ENCODE measurements at regions not wholly inside any gene's neighbourhood (a gene's known extent, or its start where the extent isn't known, plus 50 kb on each side); places are given as distances from the start of the nearest gene placed in this dataset.

DNA sequence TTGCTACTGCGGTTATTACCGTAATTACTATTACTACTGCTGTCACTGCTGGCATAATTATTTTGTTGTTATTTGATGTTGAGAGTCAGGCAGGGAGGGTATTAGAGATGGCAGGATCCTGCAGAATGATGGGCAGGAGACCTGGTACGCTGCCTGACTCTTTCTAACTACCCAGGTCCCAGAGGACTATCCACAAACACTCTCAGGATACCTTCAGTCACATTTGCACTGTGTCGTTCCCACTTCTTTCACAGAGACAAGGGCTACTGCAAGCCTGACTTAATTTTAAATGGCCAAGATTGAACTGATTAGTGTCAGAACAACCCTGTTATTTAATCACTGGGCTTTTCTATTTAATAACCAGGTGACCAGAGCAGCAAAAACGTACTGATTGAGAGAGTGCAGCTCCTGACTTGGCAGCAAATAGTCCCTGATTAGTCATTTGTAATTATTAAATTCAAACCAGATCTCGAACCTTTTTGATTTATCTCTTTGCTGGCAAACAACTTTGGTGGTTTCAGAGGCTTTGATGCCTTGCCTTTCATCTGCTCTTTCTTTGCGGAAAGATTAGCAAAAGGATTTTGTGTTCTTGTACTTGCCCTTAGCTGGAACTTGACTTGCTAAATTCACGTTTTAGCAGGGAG lies 88.8 kb upstream of the ARHGEF3 start:
- no peak for DNase-seq

DNA sequence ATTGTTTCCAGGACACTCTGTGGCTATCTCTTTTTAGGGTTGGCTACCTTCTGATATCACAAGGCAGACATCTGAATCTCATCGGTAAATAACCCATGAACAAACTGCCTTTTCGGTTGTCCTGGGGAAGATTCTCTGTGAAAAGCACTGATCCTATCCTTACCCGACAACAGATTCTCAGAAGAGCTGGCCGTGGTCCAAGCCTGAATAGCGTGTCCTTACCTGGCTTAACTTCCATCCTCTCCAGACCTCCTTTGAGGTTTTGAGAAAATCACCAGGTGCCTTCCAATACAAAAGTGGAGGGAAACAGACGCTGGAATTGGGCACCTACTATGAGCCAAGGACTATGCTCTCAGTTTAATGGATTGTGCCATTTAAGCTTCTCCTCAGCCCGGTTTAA lies 87.4 kb upstream of the ARHGEF3 start:
- DNase-seq = no peak

GRCh38 chr3:56887402-56888025 lies 85.8 kb upstream of the ARHGEF3 start:
- no peak for DNase-seq

DNA sequence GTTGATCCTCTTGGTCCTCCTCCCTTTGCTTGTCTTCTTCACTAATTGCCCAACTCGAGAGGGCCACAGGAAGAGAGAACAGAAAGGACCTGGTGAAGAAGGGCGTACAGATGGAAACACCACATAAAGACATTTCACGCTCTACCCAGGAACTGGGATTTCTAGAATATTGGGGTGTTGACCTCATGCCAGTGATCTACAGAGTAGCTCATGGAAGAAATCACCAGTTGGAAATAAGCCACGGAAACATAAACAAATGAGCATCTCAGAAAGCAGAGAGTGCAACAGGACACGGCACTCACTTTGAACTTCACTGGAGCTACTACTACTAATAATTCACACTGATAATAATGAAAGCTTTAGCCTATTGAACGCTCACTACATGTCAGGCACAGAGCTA lies 84.6 kb upstream of the ARHGEF3 start:
- DNase-seq = no peak

- DNase-seq = peak in 1 of 2 donors; percentile 16
These were observed 84.1 kb upstream of the ARHGEF3 start for GRCh38 chr3:56885879-56886278.

GRCh38 chr3:56885453-56885852 lies 83.7 kb upstream of the ARHGEF3 start:
- peak in 1 of 2 donors; percentile 41 for DNase-seq

DNA sequence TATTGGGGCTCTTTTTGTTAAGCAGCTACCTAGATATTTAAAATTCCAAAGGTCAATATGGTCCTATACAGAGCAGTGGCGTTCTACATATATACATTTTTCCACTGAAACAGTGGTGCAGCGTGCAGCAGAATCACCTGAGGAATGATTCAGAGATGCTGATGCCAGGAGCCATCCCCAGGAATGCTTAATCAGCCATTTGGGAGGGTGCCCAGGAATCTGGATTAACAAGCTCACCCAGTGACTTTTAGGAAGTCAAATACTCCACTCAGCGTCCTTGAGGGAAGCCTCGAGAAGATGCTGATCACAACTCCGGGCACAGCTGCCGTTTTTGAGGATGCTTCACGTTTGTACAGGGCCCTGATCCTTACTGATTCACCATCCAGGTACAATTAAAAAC lies 82.6 kb upstream of the ARHGEF3 start:
- no peak for DNase-seq

DNA sequence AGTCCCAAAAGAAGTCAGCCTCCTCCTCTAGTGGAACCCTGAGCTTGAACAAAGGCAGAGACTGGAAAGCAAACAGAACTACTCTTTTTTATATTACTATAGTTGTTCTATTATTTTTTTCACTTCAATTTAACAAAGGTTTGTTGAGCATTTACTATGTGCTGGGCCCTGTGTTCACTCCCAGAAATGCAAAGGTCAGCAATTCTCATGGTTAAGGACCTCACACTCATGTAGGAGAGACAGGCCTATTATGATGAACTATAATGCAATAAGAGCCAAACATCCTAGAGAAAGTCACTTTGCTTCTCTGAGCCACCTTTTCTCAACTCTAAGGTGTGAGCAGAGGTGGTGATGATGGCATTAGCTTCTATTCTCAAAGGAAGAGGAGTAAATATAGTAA lies 82.1 kb upstream of the ARHGEF3 start:
- no peak for DNase-seq

GRCh38 chr3:56882896-56883295 lies 81.1 kb upstream of the ARHGEF3 start:
- no peak for DNase-seq

GRCh38 chr3:56881841-56882240 lies 80.1 kb upstream of the ARHGEF3 start:
- no peak for DNase-seq

- no peak for DNase-seq
These were observed 79.2 kb upstream of the ARHGEF3 start for GRCh38 chr3:56880720-56881575.

- no peak for DNase-seq
These were observed 77.9 kb upstream of the ARHGEF3 start for GRCh38 chr3:56879436-56880215.

- DNase-seq = peak in 1 of 2 donors; percentile 71
These were observed 76.3 kb upstream of the ARHGEF3 start for GRCh38 chr3:56878074-56878473.

- DNase-seq = no peak
These were observed 75.2 kb upstream of the ARHGEF3 start for GRCh38 chr3:56876916-56877315.

GRCh38 chr3:56874269-56874668 lies 72.5 kb upstream of the ARHGEF3 start:
- no peak for DNase-seq

- DNase-seq = no peak
These were observed 68.7 kb upstream of the ARHGEF3 start for GRCh38 chr3:56870436-56870835.

DNA sequence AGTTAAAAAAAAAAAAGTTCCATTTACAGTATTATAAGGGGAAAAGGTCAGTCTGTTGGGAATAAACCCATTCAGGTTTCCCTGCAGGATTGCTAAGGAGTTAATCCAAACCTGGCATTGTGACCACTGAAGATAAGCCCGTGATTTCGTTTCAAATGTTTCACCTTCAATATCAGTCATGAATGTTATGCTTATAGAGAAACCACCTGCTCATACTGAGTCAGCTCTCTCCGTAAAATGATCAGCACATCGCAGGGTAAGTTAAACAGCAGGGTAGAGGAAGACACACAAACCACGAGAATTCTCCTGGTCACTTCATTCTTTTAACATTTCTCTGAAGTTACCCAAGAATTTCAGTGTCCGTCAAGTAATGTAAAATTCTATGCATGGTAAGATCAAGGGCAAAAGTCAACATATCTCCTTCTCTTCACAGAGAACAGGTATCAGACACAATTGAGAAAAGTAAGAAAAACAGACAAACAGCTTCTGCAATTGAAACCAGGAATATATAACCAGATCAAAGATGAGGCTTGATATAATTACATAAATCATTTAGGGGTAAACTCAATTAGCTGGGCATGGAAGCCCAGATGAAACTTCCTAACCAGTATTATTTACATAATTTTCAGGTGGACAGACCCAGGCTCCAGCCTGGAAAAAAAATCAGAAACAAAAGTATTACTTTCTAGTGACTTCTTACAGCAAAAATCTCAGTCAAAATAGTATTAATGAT lies 67.6 kb upstream of the ARHGEF3 start:
- DNase-seq = no peak

DNA sequence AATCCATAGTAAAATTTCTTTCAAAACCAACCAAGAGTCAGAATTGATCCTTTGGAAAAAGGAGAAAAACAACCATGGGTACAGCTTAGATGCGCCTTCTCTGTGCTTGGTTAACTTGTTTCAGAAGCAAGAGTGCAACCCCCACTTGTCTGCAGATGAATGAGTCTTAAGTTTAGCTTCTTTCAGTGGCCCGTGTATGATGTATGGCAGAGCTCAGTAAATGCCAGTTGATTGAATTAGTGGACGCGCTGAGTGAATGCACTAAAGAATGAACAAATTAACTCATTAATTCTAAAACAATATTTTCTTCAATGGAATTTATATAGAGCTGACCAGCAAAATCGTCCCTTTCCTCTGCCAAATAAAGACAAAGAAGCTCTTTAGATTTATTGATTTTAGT lies 67.0 kb upstream of the ARHGEF3 start:
- DNase-seq = no peak

GRCh38 chr3:56867671-56868070 lies 65.9 kb upstream of the ARHGEF3 start:
- peak in 1 of 2 donors; percentile 45 for DNase-seq

GRCh38 chr3:56864918-56865524 lies 63.3 kb upstream of the ARHGEF3 start:
- DNase-seq = no peak

- DNase-seq = no peak
These were observed 62.3 kb upstream of the ARHGEF3 start for GRCh38 chr3:56864090-56864489.

Data from bone marrow (tissue), 2 donors.